Heart right ventricle (tissue), 16 donors: ENCODE measurements at regions not wholly inside any gene's neighbourhood (a gene's known extent, or its start where the extent isn't known, plus 50 kb on each side); places are given as distances from the start of the nearest gene placed in this dataset.

Source experiments
- ATAC-seq, 8 donors: fragments of 200-7000 bp; cut with Tn5 transposase; one replicate each; pipeline ENCODE4 v1.9.1; 2020; ENCODE audit warnings: mild to moderate bottlenecking in 8 of 8, moderate library complexity in 8 of 8, moderate number of reproducible peaks in 1 of 8
- DNase-seq, 2 donors: peaks; one replicate each; pipeline ENCODE4 v3.0.0-alpha.2; 2020
- H3K27ac ChIP-seq, 10 donors: fragments of 200-600 bp; sonication (generic) in 2 of 10; one replicate each; pipeline versions ENCODE4 v1.5.0 to v1.8.0; 2020 to 2022; ENCODE audit warnings: mild to moderate bottlenecking in 3 of 10
- H3K27me3 ChIP-seq, 7 donors: fragments of 200-600 bp; one replicate each; pipeline ENCODE4 v1.8.0; 2021 to 2022; ENCODE audit warnings: mild to moderate bottlenecking in 2 of 7
- H3K36me3 ChIP-seq, 9 donors: fragments of 200-600 bp; sonication (generic) in 1 of 9; one replicate each; pipeline versions ENCODE4 v1.5.0 to v1.8.0; 2020 to 2022; ENCODE audit warnings: mild to moderate bottlenecking in 2 of 9
- H3K4me1 ChIP-seq, 9 donors: fragments of 200-600 bp; sonication (generic) in 1 of 9; one replicate each; pipeline versions ENCODE4 v1.5.0 to v1.8.0; 2020 to 2022; ENCODE audit warnings: mild to moderate bottlenecking in 4 of 9
- H3K4me3 ChIP-seq, 10 donors: fragments of 200-600 bp; sonication (generic) in 2 of 10; one replicate each; pipeline versions ENCODE4 v1.5.0 to v1.8.0; 2020 to 2022; ENCODE audit warnings: mild to moderate bottlenecking in 7 of 10, moderate library complexity in 2 of 10
- H3K9me3 ChIP-seq, 11 donors: fragments of 200-600 bp in 10 of 11; sonication (generic) in 2 of 11; one replicate each; pipeline versions ENCODE4 v1.5.0 to v1.8.0; 2013 to 2022; ENCODE audit warnings: mild to moderate bottlenecking in 2 of 11, control low read depth in 1 of 11, moderate library complexity in 1 of 11
- WGBS, 2 donors: extraction: QIAGEN DNeasy Blood & Tissue Kit; methylation state at CpG; one replicate each; pipeline ENCODE4 v1.1.7; 2013; ENCODE audit warnings: inconsistent platforms in 1 of 2; 5-methylcytosine and 5-hydroxymethylcytosine counted together
- intact Hi-C, 10 donors: fragments of 100-400 bp; cut with DNase I; formaldehyde crosslinking; loops; one replicate each; pipeline versions ENCODE4 v1.11.1 to v1.14.2; 2022
- TF ChIP-seq, protein P1 (sequence below), 9 donors: fragments of 200-600 bp; sonication (generic) in 2 of 9; IDR thresholded peaks; one replicate each; pipeline versions ENCODE4 v1.5.0 to v1.8.0; 2021 to 2022; ENCODE audit warnings: antibody characterized with exemption in 9 of 9, mild to moderate bottlenecking in 5 of 9, moderate library complexity in 1 of 9
- donor health status: Arrhythmogenic right ventricular cardiomyopathy.
- donor health status: ischemic (EF 13 %, LVEDD 7.1; RV severe dilation, severe dysfunction).
- donor health status: healthy with polysubstance abuse.
- donor health status: DM: no; HTN: yes; CAD: no.
- donor health status: DM: no; HTN: no; CAD: no.
- donor health status: ischemic (EF 25% LVEDD 6.9; RV normal size, moderate dysfunction).
- donor health status: ischemic (EF 25% LVEDD 5.7; RV mildly dilated, moderate dysfunction).
- donor health status: healthy.
- donor health status: DM: yes; HTN: yes; CAD: no.
- donor health status: Ischemic cardiomyopathy.
- donor health status: ischemic (EF 35%, LVEDD 5.7; RV mildly dilated, moderate dysfunction).
- donor health status: nonischemic (EF 11% LVEDD 7.7; RV severe dilation, severe dysfunction).
- donor health status: DM: yes; HTN: yes; CAD: no.
- donor health status: PGD.
- donor health status: ischemic (EF 29% LVEDD 5.4; RV normal size, mild dysfunction).
- donor health status: nonischemic (EF 23%, LVEDD 6.1; RV moderate dilation, normal function).

- H3K36me3 ChIP-seq = no peaks in the 10 kb centered on the region
- H3K9me3 ChIP-seq = no peaks in the 10 kb centered on the region
- intact Hi-C loops = no loop called here
- WGBS, 2 donors = 62 to 70% methylated on average over 3 of the region's 3 CpGs
- H3K4me1 ChIP-seq = peaks cover 0 to 16% (median 8%) of the 10 kb centered on the region in 9 donors
- no peak overlapping the region for H3K4me3 ChIP-seq
- ATAC-seq (no peak), DNase-seq (no peak)
- no peak overlapping the region for H3K27ac ChIP-seq
- H3K27me3 ChIP-seq = no peaks in the 10 kb centered on the region
- TF ChIP-seq, protein P1, sequence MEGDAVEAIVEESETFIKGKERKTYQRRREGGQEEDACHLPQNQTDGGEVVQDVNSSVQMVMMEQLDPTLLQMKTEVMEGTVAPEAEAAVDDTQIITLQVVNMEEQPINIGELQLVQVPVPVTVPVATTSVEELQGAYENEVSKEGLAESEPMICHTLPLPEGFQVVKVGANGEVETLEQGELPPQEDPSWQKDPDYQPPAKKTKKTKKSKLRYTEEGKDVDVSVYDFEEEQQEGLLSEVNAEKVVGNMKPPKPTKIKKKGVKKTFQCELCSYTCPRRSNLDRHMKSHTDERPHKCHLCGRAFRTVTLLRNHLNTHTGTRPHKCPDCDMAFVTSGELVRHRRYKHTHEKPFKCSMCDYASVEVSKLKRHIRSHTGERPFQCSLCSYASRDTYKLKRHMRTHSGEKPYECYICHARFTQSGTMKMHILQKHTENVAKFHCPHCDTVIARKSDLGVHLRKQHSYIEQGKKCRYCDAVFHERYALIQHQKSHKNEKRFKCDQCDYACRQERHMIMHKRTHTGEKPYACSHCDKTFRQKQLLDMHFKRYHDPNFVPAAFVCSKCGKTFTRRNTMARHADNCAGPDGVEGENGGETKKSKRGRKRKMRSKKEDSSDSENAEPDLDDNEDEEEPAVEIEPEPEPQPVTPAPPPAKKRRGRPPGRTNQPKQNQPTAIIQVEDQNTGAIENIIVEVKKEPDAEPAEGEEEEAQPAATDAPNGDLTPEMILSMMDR (IDR thresholded peaks at IDR 0.05) = no peak
Observed at GRCh38 chr7:94241402-94241925, 153.2 kb upstream of the COL1A2 start.

GRCh38 chr7:94243066-94243711 is 151.5 kb upstream of the COL1A2 start:
- TF ChIP-seq, protein P1 (IDR thresholded peaks at IDR 0.05) = no peak
- Histone ChIP-seq H3K27ac (no peak overlapping the region), H3K9me3 (no peaks in the 10 kb centered on the region), H3K27me3 (no peaks in the 10 kb centered on the region), H3K4me1 (peaks cover 0 to 16% (median 8%) of the 10 kb centered on the region in 9 donors), H3K4me3 (no peak overlapping the region), H3K36me3 (no peaks in the 10 kb centered on the region)
- intact Hi-C loops = no loop called here
- DNase-seq = no peak
- ATAC-seq = no peak
- 88 to 91% methylated on average over 9 of the region's 9 CpGs for WGBS, 2 donors

DNA sequence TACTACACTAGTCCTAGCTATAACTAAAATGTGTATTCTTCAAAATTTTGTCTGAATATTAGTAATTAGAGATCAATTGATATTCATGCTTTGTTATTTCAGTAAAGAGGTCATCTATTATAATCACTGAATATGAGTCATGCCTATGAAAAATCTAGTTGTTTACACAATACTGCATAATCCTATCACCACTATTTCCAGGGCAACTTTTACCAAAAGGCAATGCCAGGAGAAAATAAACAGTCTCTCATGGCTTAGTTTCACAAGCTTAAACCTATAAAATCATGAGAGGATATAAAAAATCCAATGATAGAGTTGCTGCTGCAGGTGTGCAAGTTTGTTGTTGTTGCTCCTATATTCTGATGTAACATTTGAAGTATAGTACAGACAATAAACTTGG is 149.9 kb upstream of the COL1A2 start:
- no peak overlapping the region for H3K27ac ChIP-seq
- intact Hi-C loops = no loop called here
- no peaks in the 10 kb centered on the region for H3K27me3 ChIP-seq
- no peaks in the 10 kb centered on the region for H3K36me3 ChIP-seq
- TF ChIP-seq, protein P1 (IDR thresholded peaks at IDR 0.05) = no peak
- no peak overlapping the region for H3K4me3 ChIP-seq
- DNase-seq = no peak
- ATAC-seq = no peak
- peaks cover 0 to 7% (median 3%) of the 10 kb centered on the region in 9 donors for H3K4me1 ChIP-seq
- no peaks in the 10 kb centered on the region for H3K9me3 ChIP-seq

DNA sequence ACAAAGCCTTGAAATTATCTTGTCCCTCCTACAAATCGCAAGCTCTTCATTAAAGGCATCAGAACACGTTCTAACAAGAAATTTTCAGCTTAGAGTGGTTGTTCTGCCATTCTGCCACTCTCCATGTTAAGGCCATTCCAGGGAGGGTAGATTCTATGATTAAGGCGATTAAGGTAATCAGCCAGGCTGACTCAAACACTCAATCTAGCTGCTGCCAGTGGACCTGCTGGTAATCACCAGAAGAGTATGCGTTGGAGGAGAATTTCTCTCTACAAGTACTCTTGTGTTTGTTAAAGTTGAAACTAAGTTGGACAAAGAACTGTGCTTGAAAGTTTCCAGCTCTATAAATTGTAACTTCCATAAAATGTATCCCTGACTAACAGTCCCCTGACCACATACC is 149.2 kb upstream of the COL1A2 start:
- no peaks in the 10 kb centered on the region for H3K9me3 ChIP-seq
- intact Hi-C loops = no loop called here
- no peak for ATAC-seq
- 84 to 85% methylated on average over 4 of the region's 4 CpGs for WGBS, 2 donors
- DNase-seq = no peak
- H3K36me3 ChIP-seq = no peaks in the 10 kb centered on the region
- no peak overlapping the region for H3K27ac ChIP-seq
- no peak overlapping the region for H3K4me3 ChIP-seq
- TF ChIP-seq, protein P1 (IDR thresholded peaks at IDR 0.05) = no peak
- H3K4me1 ChIP-seq = no peaks in the 10 kb centered on the region
- no peaks in the 10 kb centered on the region for H3K27me3 ChIP-seq
